OCI-LY7 (cell line): ENCODE measurements at regions not wholly inside any gene's neighbourhood (a gene's known extent, or its start where the extent isn't known, plus 50 kb on each side); places are given as distances from the start of the nearest gene placed in this dataset.

Experiments used
- CTCF ChIP-seq: fragments of 200-600 bp; sonication (generic); conservative IDR thresholded peaks from 2 replicates; pipeline ENCODE4 v1.5.1; 2014; ENCODE audit warnings: mild to moderate bottlenecking, antibody characterized with exemption, low read length, moderate library complexity, mixed read lengths
- EZH2phosphoT487 ChIP-seq: fragments of 200-600 bp; sonication (generic); IDR thresholded peaks from 2 replicates; pipeline ENCODE4 v1.6.1; 2018; ENCODE audit warnings: low read depth, borderline replicate concordance, mild to moderate bottlenecking, mixed run types, antibody characterized with exemption, low read length, moderate library complexity, mixed read lengths

GRCh38 chr2:76684756-76685155 lies 837.4 kb downstream of the LRRTM4 start:
- no peak for TF ChIP-seq CTCF
- no peak for TF ChIP-seq EZH2phosphoT487
